Keratinocyte (primary cell): ENCODE measurements at regions not wholly inside any gene's neighbourhood (a gene's known extent, or its start where the extent isn't known, plus 50 kb on each side); places are given as distances from the start of the nearest gene placed in this dataset.

ENCODE experiments used
- DNase-seq: peaks from one replicate; pipeline ENCODE4 v3.0.0-alpha.2; 2011; ENCODE audit warnings: low read depth, missing footprints, low spot score
- FAIRE-seq: peaks from 2 replicates; lab custom pipeline; 2011; peaks lifted over from hg19 to GRCh38; lab: Jason Lieb, UNC
- H2AFZ ChIP-seq: 2 replicates; pipeline ENCODE4 v1.6.0; 2012; ENCODE audit warnings: low read length, control low read depth, inconsistent platforms; ENCODE audit not compliant: control insufficient read depth
- H3K27ac ChIP-seq: 2 replicates; pipeline ENCODE4 v1.5.1; 2011; ENCODE audit warnings: low read length; ENCODE audit not compliant: control insufficient read depth, insufficient read depth
- H3K27me3 ChIP-seq: 3 replicates; pipeline ENCODE4 v1.6.0; 2011; ENCODE audit warnings: low read length; ENCODE audit not compliant: control insufficient read depth, insufficient read depth; ENCODE audit errors: extremely low read depth
- H3K36me3 ChIP-seq, 2 experiments: 2 replicates in 1 of 2; 3 replicates in 1 of 2; pipeline ENCODE4 v1.5.1; 2011; ENCODE audit warnings: low read length in 2 of 2, mild to moderate bottlenecking in 1 of 2; ENCODE audit not compliant: control insufficient read depth in 2 of 2, insufficient read depth in 2 of 2; ENCODE audit errors: extremely low read depth in 1 of 2
- H3K4me1 ChIP-seq: 3 replicates; pipeline ENCODE4 v1.5.1; 2011; ENCODE audit warnings: low read length; ENCODE audit not compliant: control insufficient read depth, insufficient read depth; ENCODE audit errors: extremely low read depth
- H3K4me2 ChIP-seq: 3 replicates; pipeline ENCODE4 v1.6.0; 2011; ENCODE audit warnings: low read depth, low read length; ENCODE audit not compliant: control insufficient read depth, insufficient read depth; ENCODE audit errors: extremely low read depth
- H3K4me3 ChIP-seq, 3 experiments: fragments of 200-600 bp in 1 of 3; sonication (generic) in 1 of 3; 2 replicates in 2 of 3; 3 replicates in 1 of 3; pipeline ENCODE4 v1.5.1; 2011 to 2016; ENCODE audit warnings: low read length in 3 of 3, mild to moderate bottlenecking in 3 of 3, control low read depth in 2 of 3, inconsistent platforms in 1 of 3, low read depth in 1 of 3, mixed read lengths in 1 of 3, mixed run types in 1 of 3, moderate library complexity in 1 of 3; ENCODE audit not compliant: control insufficient read depth in 2 of 3, insufficient read depth in 2 of 3; ENCODE audit errors: extremely low read depth in 1 of 3
- H3K79me2 ChIP-seq: 2 replicates; pipeline ENCODE4 v1.6.0; 2012; ENCODE audit warnings: low read length; ENCODE audit not compliant: control insufficient read depth, insufficient read depth
- H3K9ac ChIP-seq: 3 replicates; pipeline ENCODE4 v1.6.0; 2011; ENCODE audit warnings: low read length; ENCODE audit not compliant: control insufficient read depth, insufficient read depth; ENCODE audit errors: extremely low read depth
- H3K9me1 ChIP-seq: 3 replicates; pipeline ENCODE4 v1.6.0; 2011; ENCODE audit warnings: low read length; ENCODE audit not compliant: control insufficient read depth, insufficient read depth; ENCODE audit errors: extremely low read depth
- H3K9me3 ChIP-seq: 2 replicates; pipeline ENCODE4 v1.5.1; 2012; ENCODE audit warnings: low read depth, low read length; ENCODE audit not compliant: control insufficient read depth
- H4K20me1 ChIP-seq: 3 replicates; pipeline ENCODE4 v1.6.0; 2011; ENCODE audit warnings: low read length; ENCODE audit not compliant: control insufficient read depth, insufficient read depth; ENCODE audit errors: extremely low read depth
- EZH2 ChIP-seq: IDR thresholded peaks from one replicate; pipeline ENCODE4 v1.6.1; 2012; ENCODE audit warnings: inconsistent platforms, mild to moderate bottlenecking, low read length, moderate library complexity
- dilution Hi-C: fragments of 300-500 bp; cut with MboI; formaldehyde crosslinking; loops from one replicate; pipeline ENCODE4 v1.7.0; 2020; ENCODE audit warnings: low sequenced_read_pairs; ENCODE audit not compliant: extremely low pct_ligation_motif_present
- TF ChIP-seq, protein P1 (sequence below), 3 experiments: IDR thresholded peaks in 1 of 3; conservative IDR thresholded peaks in 1 of 3; optimal IDR thresholded peaks in 1 of 3; 2 replicates in 2 of 3; 3 replicates in 1 of 3; pipeline versions ENCODE3 to v1.5.1; 2011; ENCODE audit warnings: low read length in 3 of 3, mild to moderate bottlenecking in 3 of 3, moderate library complexity in 2 of 3, control low read depth in 1 of 3, inconsistent platforms in 1 of 3; ENCODE audit not compliant: insufficient read depth in 2 of 3; ENCODE audit errors: extremely low read depth in 1 of 3

DNA sequence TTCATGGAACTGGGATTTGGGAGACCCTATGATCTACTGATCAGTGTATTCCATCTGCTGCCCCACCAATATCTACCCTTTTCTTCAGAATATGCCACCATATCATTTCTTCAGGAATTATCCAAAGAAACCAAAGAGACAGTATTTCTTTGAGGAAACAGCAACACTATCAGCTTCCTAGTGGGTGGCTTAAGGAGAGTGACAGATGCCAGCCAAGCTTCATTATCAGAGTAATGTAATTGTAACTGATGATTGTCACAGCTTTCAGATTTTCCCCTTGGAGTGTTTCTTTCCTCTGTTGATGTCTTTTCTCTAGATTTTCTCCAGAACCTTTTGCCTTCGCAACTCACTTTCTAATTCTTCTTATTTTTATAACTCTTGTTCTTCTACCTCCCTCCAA lies 934.4 kb upstream of the LRRN3 start:
- H3K36me3 ChIP-seq, result no peaks in the 10 kb centered on the region
- no peak overlapping the region for H3K4me3 ChIP-seq
- H4K20me1 ChIP-seq, result no peaks in the 10 kb centered on the region
- H3K79me2 ChIP-seq, result no peaks in the 10 kb centered on the region
- H3K9me1 ChIP-seq, result no peaks in the 10 kb centered on the region
- no peaks in the 10 kb centered on the region for H3K27me3 ChIP-seq
- no peak overlapping the region for H3K27ac ChIP-seq
- H2AFZ ChIP-seq, result no peak overlapping the region
- peaks cover 4% of the 10 kb centered on the region for H3K4me1 ChIP-seq
- no peaks in the 10 kb centered on the region for H3K9me3 ChIP-seq
- FAIRE-seq (no peak), DNase-seq (no peak)
- dilution Hi-C loops, result no loop called here
- H3K9ac ChIP-seq, result no peak overlapping the region
- H3K4me2 ChIP-seq, result no peak overlapping the region
- TF ChIP-seq, protein P1, sequence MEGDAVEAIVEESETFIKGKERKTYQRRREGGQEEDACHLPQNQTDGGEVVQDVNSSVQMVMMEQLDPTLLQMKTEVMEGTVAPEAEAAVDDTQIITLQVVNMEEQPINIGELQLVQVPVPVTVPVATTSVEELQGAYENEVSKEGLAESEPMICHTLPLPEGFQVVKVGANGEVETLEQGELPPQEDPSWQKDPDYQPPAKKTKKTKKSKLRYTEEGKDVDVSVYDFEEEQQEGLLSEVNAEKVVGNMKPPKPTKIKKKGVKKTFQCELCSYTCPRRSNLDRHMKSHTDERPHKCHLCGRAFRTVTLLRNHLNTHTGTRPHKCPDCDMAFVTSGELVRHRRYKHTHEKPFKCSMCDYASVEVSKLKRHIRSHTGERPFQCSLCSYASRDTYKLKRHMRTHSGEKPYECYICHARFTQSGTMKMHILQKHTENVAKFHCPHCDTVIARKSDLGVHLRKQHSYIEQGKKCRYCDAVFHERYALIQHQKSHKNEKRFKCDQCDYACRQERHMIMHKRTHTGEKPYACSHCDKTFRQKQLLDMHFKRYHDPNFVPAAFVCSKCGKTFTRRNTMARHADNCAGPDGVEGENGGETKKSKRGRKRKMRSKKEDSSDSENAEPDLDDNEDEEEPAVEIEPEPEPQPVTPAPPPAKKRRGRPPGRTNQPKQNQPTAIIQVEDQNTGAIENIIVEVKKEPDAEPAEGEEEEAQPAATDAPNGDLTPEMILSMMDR (optimal IDR thresholded peaks at IDR 0.05 in 1 of 3, IDR thresholded peaks at IDR 0.05 in 1 of 3, conservative IDR thresholded peaks at IDR 0.05 in 1 of 3; ENCODE audit: extremely low read depth in 1 of 3, insufficient read depth in 2 of 3, low read length in 3 of 3), result no peak
- no peak for TF ChIP-seq EZH2

DNA sequence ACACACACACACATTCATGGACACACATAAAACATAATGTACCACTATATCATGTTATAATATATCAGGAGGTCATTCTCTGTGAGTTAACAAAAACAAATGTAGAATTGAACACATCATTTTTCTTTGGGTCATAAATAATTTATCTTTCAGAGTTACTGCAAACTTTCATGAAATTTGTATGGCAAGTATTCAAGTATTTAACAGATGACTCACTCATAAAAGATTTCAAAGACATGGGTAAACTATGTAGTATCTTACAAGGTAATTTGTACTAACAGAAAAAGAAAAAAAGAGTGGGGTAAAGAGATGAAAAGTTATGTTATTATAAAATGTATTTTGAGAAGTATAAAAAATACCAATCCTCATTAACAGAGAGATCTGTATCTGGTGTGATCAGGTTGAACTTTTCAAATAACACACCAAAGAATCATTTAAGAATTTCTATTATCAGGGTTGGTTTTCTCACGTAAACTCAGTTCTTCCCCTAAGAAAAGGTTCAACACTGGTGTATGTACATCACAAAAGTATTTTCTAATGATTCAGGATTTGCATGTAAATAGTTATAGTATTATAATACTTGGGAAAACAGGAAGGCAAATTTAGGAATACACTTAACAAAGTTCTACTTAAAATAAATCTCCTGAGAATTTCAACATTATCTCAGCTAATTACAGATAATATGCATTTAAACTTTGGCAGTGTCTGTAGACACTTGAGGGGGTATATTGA lies 933.1 kb upstream of the LRRN3 start:
- Histone ChIP-seq H3K27ac (no peak overlapping the region), H3K27me3 (no peaks in the 10 kb centered on the region), H2AFZ (no peak overlapping the region), H3K4me3 (no peak overlapping the region), H3K4me2 (no peak overlapping the region), H3K36me3 (no peaks in the 10 kb centered on the region), H3K79me2 (no peaks in the 10 kb centered on the region), H3K4me1 (peaks cover 4% of the 10 kb centered on the region), H3K9ac (no peak overlapping the region), H4K20me1 (no peaks in the 10 kb centered on the region), H3K9me1 (no peaks in the 10 kb centered on the region), H3K9me3 (no peaks in the 10 kb centered on the region)
- FAIRE-seq, result no peak
- dilution Hi-C loops, result no loop called here
- DNase-seq, result no peak
- TF ChIP-seq EZH2, result no peak
- TF ChIP-seq, protein P1 (optimal IDR thresholded peaks at IDR 0.05 in 1 of 3, IDR thresholded peaks at IDR 0.05 in 1 of 3, conservative IDR thresholded peaks at IDR 0.05 in 1 of 3; ENCODE audit: extremely low read depth in 1 of 3, insufficient read depth in 2 of 3, low read length in 3 of 3), result no peak
